HG03469 (cell line): ENCODE measurements at regions not wholly inside any gene's neighbourhood (a gene's known extent, or its start where the extent isn't known, plus 50 kb on each side); places are given as distances from the start of the nearest gene placed in this dataset.

Experiments used
- ATAC-seq: cut with Tn5 transposase; IDR thresholded peaks from one replicate; pipeline ENCODE4 v1.9.1; 2021; ENCODE audit warnings: mild to moderate bottlenecking, moderate library complexity, moderate number of reproducible peaks; ENCODE audit not compliant: unreplicated experiment

DNA sequence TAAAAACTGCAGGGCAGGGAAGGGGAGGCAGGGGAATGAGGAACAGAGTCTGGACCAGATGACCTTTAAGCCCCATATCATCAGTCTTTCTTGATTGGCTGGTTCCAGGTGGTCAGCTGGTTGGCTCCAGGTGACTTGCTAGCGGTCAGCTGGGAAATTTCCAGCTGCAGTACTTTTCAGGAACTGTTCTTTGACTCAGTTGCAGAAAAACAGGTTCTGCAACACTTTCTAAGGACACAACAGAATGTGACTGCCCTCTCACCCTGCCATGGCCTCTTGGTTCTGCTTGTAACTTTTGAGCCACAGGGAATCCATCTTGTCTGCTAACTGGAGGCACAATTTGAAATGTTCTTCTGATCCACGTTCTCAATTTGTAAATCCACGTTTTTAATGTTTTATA is 278.3 kb upstream of the LRATD1 start:
- no peak for ATAC-seq

- ATAC-seq, result no peak
Measured at GRCh38 chr2:14355102-14355501, 277.4 kb upstream of the LRATD1 start.

GRCh38 chr2:14358339-14358738 is 274.2 kb upstream of the LRATD1 start:
- ATAC-seq, result no peak

- ATAC-seq, result no peak
Measured at GRCh38 chr2:14358774-14359173, 273.7 kb upstream of the LRATD1 start.

DNA sequence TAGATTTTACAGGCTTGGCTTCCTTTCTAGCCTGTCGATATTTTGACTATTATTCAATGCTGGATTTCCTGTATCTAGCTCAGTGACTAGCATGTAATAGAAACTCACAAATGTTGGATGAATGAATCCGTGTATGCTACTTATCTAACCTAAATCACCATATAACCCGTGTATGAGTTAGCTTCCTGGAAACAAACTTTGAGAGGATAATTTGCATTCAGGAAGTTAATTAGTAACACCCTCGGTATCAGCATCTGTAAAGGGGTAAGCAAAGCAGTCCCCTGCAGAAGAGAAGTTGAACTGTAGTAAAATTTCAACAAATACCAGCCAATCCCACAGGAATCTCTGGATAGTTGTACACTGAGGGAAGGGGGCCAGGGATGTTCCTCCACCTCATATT is 269.4 kb upstream of the LRATD1 start:
- ATAC-seq, result no peak

DNA sequence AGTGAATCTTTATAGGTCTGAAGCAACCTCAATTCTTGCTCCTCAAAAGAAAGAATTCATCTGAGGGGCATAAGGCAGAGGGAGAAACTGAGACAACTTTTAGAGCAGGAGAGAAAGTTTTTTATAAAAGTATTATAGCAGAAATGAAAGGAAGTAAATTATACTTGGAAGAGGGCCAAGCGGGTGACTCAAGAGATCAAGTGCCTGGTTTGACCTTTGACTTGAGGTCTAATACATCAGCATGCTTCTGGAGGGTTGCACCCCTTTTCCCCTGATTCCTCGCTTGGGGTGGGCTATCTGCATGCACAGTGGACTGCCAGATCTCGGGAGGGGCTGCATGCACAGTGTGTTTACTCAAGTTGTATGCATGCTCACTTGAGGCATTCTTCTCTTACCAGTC is 268.5 kb upstream of the LRATD1 start:
- ATAC-seq, result no peak

DNA sequence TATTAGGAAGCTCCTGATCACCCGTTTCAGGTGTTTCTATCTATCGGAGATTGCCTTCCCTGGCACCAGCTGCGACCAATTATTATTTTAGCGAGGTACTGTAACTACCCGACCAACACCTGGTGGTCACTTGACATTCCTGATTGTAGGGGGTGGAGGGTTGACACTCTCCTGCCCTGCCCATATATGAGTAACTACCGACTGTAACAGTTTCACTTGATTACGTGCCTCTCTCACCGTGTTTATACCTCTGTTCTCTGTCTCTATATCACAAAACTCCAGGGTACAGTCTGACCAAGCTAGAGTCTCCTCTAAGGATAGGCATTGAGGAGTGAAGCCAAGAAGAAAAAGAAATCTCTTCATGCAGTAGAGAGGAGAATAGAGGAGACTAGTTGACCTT is 268.0 kb upstream of the LRATD1 start:
- ATAC-seq, result no peak

DNA sequence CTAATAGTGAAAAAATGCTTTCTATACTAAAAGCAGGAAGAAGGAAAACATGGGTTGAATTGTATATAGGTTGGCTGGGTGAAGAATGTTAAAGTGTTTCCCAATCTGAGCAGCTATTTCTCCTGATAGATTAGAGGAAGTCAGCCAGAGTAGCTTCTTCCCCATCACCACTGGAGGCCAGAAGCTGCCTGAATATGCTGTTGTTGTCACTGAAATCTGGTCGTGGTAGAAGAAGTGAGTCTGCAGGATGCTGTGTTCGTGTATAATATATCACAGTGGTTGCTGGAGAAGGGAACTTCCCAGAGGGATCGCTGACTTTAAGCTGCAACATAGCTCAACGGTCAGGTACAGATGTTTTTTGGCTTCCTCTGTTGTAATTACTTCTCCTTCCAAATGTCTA is 247.5 kb upstream of the LRATD1 start:
- no peak for ATAC-seq

DNA sequence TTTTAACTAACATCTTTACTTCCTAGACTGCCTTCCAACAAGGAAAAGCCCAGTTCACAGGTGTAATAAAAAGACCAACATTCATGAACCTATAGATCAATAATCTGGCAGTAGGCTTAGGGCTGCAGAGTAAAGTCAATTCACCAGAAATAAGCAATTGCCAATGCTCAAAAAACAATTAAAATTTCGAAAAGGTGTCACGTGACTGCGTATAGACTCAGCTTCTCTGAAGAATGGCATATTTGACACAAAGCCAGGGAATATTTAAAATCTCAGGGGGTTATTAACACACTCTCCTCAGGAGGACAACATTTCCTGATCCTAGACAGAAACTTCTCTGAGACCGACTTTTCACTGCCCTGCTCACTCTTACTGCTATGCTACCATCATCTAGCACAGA is 245.2 kb upstream of the LRATD1 start:
- ATAC-seq, result no peak

- ATAC-seq, result no peak
Measured at GRCh38 chr2:14388724-14389123, 243.8 kb upstream of the LRATD1 start.

- no peak for ATAC-seq
Measured at GRCh38 chr2:14396533-14397083, 235.9 kb upstream of the LRATD1 start.

- no peak for ATAC-seq
Measured at GRCh38 chr2:14398641-14399040, 233.9 kb upstream of the LRATD1 start.

DNA sequence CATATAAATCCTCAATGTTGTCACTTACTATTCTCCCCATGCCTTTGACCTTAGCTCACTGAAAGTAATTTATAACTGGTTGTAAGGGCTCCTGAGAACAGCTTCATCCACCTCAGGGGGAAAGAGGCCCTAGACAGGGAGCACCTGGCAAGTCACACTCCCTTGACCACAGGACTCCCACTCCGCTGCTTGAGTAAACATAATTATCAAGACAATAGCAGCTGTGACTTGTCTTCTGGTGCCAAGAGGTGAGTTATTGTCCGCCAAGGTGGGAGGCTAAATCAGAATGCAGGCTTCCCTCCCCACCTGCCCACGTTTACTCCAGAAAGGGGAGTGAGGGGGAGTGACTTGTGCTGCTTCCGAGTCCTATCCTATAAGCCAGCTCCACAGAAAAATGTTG is 230.6 kb upstream of the LRATD1 start:
- no peak for ATAC-seq

- no peak for ATAC-seq
Measured at GRCh38 chr2:14408695-14409094, 223.8 kb upstream of the LRATD1 start.

- no peak for ATAC-seq
Measured at GRCh38 chr2:14417551-14417950, 215.0 kb upstream of the LRATD1 start.

GRCh38 chr2:14418115-14418514 is 214.4 kb upstream of the LRATD1 start:
- no peak for ATAC-seq

DNA sequence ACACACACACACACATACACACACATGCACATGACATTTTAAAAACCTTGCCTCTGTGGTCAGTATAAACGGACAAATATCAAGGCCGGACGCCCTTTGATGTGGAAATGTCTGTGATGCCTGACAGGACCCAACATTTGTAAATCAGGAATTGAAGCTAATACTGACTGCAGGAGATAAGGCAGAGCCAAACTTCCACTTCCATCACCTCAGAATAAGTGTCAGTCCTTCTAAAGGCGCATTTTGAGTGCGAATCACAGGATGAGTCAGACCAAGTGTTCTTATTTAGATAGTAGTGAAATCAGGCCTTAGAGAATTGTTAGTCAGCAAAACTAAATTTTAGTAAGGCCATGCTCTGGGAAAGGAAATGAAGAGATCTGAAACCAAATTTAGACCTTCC is 211.7 kb upstream of the LRATD1 start:
- ATAC-seq, result no peak

GRCh38 chr2:14422426-14422825 is 210.1 kb upstream of the LRATD1 start:
- no peak for ATAC-seq

DNA sequence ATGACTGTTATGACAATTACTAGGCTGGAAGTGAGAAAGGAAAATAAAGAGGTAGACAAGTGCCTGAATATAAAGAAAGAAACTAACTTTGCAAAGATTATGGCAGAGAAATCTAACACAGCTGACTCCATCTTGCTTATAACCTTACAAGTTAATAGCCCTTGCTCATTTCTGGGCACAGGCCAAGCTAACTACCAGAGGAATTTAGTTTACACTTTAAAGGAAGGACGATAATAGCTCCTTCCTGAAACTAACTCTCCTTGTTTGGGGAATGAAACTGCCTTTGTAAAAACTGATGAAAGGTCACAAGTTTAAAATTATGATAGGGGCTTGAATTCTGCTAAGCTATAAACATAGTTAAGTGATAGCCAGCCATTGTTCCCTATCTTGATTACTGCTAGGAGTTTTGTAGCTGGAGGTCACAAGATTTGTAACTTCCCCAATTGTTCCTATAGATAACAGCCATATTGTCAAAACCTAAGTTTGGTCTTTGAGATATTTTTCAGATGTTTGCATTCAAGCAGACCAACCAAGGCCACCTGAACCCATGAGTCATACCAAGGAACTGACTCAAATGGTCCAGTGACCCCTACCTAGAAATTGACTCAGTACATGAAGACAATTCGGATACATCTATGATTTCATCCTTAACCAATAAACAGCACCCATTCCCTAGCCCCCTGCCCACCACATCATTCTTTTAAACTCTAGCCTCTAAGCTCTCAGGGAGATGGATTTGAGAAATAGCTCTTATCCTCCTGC is 209.2 kb upstream of the LRATD1 start:
- ATAC-seq, result no peak

- ATAC-seq, result peak; percentile 61
Measured at GRCh38 chr2:14424478-14425390, 207.8 kb upstream of the LRATD1 start.

GRCh38 chr2:14425869-14426268 is 206.6 kb upstream of the LRATD1 start:
- ATAC-seq, result no peak

DNA sequence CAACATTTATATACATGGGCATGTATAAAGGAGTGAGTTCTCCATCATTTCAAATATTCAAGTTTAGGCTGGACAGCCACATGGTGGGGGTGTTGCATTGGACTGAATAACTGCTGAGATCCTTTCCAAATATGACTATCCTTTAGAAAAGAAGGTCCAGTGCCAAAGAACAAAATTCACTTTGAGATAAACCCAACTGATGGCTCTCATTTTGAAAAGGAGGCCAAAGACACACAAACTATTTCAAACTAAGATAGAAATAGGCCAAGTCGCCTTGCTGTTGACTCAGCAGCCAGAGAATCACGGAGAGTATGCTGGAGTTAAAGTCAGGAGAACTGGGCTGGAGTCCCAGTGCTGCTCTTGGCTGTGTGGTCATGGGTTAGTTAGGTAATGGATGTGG is 204.5 kb upstream of the LRATD1 start:
- ATAC-seq, result no peak
